ENCODE measurements at regions not wholly inside any gene's neighbourhood (a gene's known extent, or its start where the extent isn't known, plus 50 kb on each side); places are given as distances from the start of the nearest gene placed in this dataset.
"Not testable (repeated sequence)": the region's sequence is repeated elsewhere in the genome, so short reads cannot be mapped to it uniquely, and the experiment has no call there.

DNA sequence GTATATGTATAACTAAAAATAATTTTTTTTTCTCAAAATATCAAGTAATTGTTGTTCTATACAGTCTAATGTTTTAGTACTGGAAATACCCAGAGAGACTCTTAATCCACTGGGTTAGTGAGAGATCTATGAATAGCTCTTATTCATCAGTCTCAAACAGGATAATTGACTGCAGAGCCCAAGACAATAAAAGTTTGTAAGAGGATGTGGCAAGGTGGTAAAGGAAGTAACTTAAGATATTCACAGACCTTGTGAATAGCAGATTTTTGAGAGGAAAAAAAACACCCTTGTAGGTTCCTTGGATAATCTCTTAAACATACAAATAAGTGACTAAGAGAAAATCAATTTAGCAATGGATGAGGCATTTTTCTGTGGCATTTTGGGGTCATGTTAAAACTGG is 210.9 kb upstream of the FAM241A start:
- no peak for DNase-seq (ENCODE audit: low spot score)

DNA sequence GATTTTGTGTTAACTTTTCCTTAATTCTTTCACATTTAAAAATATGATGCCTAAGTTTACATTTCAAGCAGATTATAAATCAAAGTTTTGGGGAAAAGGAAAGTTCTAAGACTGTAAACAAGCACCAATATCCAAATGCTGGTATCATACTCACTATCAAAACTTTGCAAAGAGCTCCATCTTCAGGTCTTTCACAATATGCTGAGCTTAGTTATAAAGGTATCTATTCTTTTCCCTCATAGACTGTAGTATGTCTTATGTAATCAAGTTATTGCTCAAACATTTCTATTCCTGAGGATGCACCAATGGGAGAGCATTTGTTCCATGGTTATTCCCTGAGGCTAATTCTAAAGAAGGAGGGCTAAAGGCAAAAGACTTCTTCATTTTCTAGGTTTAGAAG is 207.9 kb upstream of the FAM241A start:
- no peak for DNase-seq (ENCODE audit: low spot score)

DNA sequence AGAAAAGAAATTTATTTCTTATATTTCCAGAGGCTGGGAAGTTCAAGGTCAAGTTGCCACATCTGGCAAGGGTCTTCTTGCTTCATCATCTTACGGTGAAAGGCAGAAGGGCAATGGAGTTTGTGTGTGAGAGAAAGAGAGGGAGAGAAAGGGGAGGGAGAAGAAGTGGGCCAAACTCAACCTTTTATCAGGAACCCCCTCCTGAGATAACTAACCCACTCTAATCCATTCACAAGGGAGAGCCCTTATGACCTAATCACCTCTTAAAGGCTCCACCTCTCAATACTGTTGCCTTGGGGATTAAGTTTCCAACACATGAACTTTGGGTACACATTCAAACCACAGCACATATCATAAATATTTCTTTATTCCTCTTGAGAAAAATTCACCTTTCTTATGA is 203.3 kb upstream of the FAM241A start:
- no peak for DNase-seq (ENCODE audit: low spot score)

DNA sequence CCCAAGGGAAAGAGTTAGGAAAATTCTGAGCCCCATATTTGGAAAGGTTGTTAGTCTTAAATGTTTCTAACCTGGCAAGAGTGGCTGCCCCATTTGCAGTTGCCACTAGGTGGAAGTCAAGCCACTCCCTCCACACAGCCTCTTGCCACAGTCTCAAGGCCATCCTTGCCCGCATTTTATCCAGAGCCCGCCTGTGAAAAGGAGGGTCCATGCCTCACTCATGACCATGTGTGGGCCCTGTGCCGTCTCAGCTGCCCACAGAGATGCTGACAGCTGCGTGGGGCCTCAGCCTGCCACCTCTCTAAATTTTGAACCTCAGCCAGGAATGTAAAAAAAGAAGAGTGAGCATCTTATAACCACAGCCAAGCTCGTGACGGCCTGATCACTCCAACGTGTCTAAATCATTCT is 201.5 kb upstream of the FAM241A start:
- DNase-seq (ENCODE audit: low spot score) = no peak

- no peak for DNase-seq (ENCODE audit: low spot score)
Measured at GRCh38 chr4:111945014-111945413, 200.2 kb upstream of the FAM241A start.

DNA sequence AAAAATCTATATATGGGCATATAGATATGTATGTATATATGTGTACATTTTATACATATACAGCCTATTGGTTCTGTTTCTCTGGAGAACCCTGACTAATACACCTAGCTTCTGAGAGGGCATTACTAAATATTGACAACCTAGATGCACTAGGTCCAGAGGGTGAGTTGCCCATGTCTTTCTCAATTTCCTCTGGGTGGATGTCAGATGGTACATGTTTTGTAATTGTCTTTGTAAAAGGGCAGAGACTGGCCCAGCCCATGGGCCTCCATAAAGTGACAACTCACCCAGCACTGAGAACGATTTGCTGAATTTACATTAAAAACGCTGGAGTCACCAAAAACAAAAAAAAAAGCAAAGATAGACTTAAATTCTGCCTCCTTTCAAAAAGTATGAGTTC is 198.5 kb upstream of the FAM241A start:
- DNase-seq (ENCODE audit: low spot score) = no peak

- DNase-seq (ENCODE audit: low spot score) = no peak
Measured at GRCh38 chr4:111952688-111953087, 192.6 kb upstream of the FAM241A start.

GRCh38 chr4:111954550-111954949 is 190.7 kb upstream of the FAM241A start:
- DNase-seq (ENCODE audit: low spot score) = no peak

GRCh38 chr4:111955001-111955400 is 190.3 kb upstream of the FAM241A start:
- DNase-seq (ENCODE audit: low spot score) = no peak

GRCh38 chr4:111957116-111957515 is 188.1 kb upstream of the FAM241A start:
- DNase-seq (ENCODE audit: low spot score) = no peak

DNA sequence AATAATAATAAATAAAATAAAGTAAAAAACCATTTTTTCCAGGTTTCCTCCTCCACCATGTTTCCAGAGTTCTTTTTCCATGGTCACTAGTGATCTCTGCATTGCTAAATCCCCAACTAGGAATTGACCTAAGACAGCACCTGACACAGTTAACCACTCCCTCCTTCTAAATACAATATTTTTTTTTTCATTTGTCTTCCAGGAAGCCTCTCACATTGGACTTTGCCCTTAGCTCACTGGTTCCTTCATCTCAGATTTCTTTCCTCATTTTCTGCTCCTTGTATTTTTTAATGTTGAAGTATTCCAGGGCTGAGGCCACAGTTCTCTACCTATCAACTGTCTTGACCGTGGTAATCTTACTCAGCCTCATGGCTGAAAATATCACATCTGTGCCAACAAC is 187.3 kb upstream of the FAM241A start:
- no peak for DNase-seq (ENCODE audit: low spot score)

- DNase-seq (ENCODE audit: low spot score) = no peak
Measured at GRCh38 chr4:111959222-111959621, 186.0 kb upstream of the FAM241A start.

DNA sequence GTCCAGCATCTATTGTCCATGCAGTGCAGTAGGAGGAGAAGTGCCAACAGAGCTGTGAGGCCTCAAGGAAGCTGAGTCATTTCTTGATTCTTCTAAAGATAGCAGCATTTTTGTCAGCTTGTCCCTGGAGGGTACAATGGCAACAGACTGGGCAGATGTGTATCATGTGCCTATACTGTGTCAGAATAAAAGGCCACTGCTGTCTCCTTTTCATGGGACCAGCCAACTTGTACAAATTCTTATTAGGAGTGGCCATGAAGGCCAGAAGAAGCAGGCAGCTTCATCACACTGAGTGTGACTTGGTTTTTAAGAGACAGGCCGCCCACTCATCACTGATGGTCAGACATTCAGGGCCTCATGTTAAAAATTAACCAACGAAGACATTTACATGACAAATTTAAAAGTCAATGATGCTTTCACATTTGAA is 185.0 kb upstream of the FAM241A start:
- DNase-seq (ENCODE audit: low spot score) = no peak

DNA sequence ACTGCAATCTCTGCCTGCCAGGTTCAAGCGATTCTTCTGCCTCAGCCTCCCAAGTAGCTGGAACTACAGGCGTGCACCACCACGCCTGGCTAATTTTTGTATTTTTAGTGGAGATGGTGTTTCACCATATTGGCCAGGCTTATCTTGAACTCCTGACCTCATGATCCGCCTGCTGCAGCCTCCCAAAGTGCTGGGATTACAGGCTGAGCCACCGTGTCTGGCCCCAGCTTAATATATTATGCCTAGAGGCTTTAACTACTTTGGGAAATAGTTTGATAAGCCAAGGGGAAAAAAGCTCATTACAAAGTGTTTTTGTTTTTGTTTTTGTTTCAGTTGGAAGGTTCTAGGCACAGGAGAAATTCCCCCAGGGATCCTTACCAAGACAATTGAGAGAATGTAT is 184.2 kb upstream of the FAM241A start:
- not testable (repeated sequence) for DNase-seq (ENCODE audit: low spot score)

DNA sequence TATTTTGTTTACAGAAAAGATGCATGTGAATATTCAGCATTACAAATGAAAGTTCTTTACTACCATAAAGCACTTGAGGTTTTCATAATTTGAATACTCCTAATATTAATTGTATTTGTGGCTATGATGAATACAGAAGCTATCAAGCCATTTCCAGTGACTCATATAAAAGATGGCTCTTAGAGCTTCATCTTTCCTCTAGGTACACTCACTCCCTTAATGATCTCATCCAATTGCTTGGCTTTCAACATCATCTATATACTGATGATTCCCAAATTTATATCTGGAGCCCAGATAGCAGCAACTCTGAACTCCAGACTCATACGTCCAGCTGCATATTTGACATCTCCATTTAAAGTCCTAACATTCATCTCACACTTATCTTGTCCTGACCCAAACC is 183.4 kb upstream of the FAM241A start:
- DNase-seq (ENCODE audit: low spot score) = no peak

DNA sequence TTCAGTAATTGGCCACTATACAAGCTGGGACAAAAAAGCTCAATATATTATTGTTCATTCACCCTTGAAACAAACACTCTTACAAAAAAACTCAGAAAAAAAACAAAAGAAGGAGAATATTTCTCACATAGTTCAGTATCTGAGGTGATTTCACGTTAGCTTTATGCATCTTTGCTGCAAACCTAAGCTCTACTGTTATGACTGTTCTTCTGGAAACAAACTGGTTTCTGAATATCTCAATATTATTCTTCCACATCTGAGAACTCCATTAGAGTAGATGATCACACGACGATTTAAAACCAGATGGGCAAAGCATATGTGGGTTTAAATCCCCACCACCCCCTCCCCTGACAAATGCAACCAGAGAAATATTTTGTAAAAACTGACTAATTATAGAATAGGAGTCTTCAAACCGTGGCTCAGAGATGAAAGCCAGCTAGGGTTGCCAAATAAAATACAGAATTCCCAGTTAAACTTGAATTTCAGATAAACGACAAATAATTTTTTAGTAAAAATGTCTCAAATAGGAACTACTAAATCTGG is 182.0 kb upstream of the FAM241A start:
- DNase-seq (ENCODE audit: low spot score) = no peak

GRCh38 chr4:111977419-111977965 is 167.8 kb upstream of the FAM241A start:
- no peak for DNase-seq (ENCODE audit: low spot score)

- no peak for DNase-seq (ENCODE audit: low spot score)
Measured at GRCh38 chr4:111979921-111980320, 165.3 kb upstream of the FAM241A start.

DNA sequence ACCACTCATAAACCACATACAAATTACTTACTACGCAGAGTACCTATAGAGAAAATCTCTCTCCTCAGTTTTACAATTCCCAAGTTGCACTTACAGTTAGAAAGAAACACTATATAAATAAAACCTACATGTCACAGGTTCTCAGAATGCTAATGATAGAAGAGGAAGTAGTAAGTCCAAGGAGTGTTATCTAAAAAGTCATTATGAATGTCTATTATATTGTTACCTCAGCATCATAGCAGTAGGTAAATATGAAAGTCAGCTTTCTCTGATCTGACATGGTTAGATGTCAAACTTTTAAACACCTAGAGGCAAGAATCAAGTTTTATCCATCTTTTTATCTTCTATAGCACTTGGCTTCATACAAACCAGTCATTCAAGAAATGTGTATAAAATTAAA is 163.2 kb upstream of the FAM241A start:
- no peak for DNase-seq (ENCODE audit: low spot score)

DNA sequence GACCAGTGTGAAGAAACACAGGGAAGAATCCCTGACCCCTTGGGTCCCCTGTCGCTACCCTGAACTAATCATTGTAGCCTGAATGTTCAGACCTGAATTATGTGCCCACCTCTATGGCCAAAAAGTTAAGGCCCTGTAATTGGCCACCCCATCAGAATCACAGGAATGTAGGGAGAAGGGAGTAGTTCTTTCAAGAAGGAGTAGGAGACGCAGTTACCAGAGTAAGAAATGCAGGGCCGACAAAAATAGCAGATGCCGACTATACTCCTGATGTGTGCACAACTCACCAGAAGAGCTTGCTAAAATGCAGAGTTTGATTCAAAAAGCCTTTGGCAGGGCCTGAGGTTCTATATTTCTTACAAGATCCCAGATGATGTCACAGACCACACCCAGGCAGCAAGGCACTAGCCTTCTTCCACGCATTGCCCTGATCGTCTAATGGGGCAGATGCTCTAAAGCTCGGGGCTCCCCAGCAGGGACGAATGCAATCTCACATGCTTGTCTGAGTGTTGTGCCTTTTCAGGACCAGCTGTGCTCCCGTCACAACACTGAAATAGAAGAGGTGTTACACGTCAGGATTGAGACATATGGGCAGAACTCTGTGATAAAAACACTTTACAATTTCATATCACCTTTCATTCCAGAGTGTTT is 161.0 kb upstream of the FAM241A start:
- no peak for DNase-seq (ENCODE audit: low spot score)

- no peak for DNase-seq (ENCODE audit: low spot score)
Measured at GRCh38 chr4:111985426-111985825, 159.8 kb upstream of the FAM241A start.

DNA sequence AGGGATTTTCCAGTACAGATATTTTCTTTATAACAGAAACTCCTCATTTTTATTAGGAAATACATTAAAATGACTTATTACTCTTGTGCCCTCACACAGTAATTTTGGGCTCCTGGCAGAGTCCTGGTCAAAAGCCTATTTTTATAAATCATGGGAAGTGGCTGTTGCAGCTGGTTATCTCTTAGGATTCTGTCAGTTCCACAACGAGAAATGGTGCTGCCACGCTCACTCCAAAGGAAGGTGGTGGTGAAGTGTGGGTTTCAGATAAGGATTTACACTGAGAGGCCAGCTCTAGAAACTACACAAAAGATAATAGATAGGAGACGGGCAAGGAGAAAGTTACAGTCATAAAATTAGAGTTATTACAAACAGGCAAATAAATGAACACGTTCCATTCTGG is 159.2 kb upstream of the FAM241A start:
- no peak for DNase-seq (ENCODE audit: low spot score)

- DNase-seq (ENCODE audit: low spot score) = no peak
Measured at GRCh38 chr4:111988514-111988913, 156.7 kb upstream of the FAM241A start.
